ENCODE measurements at regions not wholly inside any gene's neighbourhood (a gene's known extent, or its start where the extent isn't known, plus 50 kb on each side); places are given as distances from the start of the nearest gene placed in this dataset.

GRCh38 chr10:130696870-130697269 lies 560.7 kb downstream of the GLRX3 start:
- 91 to 93% methylated on average over 9 of the region's 9 CpGs for WGBS, 2 donors
- no peak for ATAC-seq (ENCODE audit: low FRiP score in 2 of 2)
- TF ChIP-seq, protein P1, sequence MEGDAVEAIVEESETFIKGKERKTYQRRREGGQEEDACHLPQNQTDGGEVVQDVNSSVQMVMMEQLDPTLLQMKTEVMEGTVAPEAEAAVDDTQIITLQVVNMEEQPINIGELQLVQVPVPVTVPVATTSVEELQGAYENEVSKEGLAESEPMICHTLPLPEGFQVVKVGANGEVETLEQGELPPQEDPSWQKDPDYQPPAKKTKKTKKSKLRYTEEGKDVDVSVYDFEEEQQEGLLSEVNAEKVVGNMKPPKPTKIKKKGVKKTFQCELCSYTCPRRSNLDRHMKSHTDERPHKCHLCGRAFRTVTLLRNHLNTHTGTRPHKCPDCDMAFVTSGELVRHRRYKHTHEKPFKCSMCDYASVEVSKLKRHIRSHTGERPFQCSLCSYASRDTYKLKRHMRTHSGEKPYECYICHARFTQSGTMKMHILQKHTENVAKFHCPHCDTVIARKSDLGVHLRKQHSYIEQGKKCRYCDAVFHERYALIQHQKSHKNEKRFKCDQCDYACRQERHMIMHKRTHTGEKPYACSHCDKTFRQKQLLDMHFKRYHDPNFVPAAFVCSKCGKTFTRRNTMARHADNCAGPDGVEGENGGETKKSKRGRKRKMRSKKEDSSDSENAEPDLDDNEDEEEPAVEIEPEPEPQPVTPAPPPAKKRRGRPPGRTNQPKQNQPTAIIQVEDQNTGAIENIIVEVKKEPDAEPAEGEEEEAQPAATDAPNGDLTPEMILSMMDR (IDR thresholded peaks at IDR 0.05): no peak
- TF ChIP-seq POLR2AphosphoS5 (IDR thresholded peaks at IDR 0.05): no peak
- no peak for TF ChIP-seq POLR2A (IDR thresholded peaks at IDR 0.05)
- no peak for TF ChIP-seq EP300 (IDR thresholded peaks at IDR 0.05)
- H3K4me3 ChIP-seq: no peak overlapping the region
- H3K4me1 ChIP-seq: no peaks in the 10 kb centered on the region
- H3K27ac ChIP-seq: no peak overlapping the region
- DNase-seq: no peak
- H3K9me3 ChIP-seq: no peaks in the 10 kb centered on the region
- no peaks in the 10 kb centered on the region for H3K36me3 ChIP-seq
- H3K27me3 ChIP-seq: no peaks in the 10 kb centered on the region

- no peaks in the 10 kb centered on the region for H3K27me3 ChIP-seq
- 78 to 85% methylated on average over 5 to 7 of the region's 7 CpGs for WGBS, 2 donors
- no peak for DNase-seq
- no peaks in the 10 kb centered on the region for H3K4me1 ChIP-seq
- no peak for ATAC-seq (ENCODE audit: low FRiP score in 2 of 2)
- no peak overlapping the region for H3K27ac ChIP-seq
- TF ChIP-seq POLR2A (IDR thresholded peaks at IDR 0.05) (no peak), EP300 (IDR thresholded peaks at IDR 0.05) (no peak), POLR2AphosphoS5 (IDR thresholded peaks at IDR 0.05) (no peak)
- TF ChIP-seq, protein P1 (IDR thresholded peaks at IDR 0.05): no peak
- no peaks in the 10 kb centered on the region for H3K36me3 ChIP-seq
- H3K9me3 ChIP-seq: no peaks in the 10 kb centered on the region
- H3K4me3 ChIP-seq: no peak overlapping the region
These were observed 571.3 kb downstream of the GLRX3 start for GRCh38 chr10:130707389-130707979.

DNA sequence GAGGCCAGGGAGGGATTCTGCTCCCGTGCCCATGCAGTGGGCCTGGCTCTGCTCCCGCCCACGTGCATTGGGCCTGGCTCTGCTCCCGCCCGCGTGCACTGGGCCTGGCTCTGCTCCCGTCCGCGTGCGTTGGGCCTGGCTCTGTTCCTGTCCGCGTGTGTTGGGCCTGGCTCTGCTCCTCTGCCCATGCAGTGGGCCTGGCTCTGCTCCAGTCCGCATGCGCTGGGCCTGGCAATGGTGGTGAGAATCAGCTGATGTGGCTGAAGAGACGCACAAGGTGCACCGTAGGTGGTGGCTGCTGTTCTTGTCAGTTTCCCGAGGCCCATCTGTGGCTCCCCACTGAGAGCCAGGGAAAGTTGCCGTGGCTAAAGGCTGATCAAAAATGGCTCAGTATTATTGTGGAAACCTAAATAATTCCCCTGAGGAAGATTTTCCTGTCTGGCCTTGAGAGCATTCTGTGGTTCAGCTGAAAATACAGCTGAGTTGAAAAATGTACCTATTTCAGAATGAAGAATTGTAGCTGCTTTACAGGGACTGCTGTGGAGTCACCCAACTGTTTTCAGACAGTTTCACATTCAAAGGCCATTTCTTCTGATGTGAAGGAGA lies 572.4 kb downstream of the GLRX3 start:
- no peak for ATAC-seq (ENCODE audit: low FRiP score in 2 of 2)
- peak in 1 of 2 donors; percentile 56 for DNase-seq
- WGBS, 2 donors: 89 to 90% methylated on average over 6 to 18 of the region's 18 CpGs
- Histone ChIP-seq H3K4me1 (no peaks in the 10 kb centered on the region), H3K36me3 (no peaks in the 10 kb centered on the region), H3K9me3 (no peaks in the 10 kb centered on the region), H3K4me3 (no peak overlapping the region), H3K27ac (no peak overlapping the region), H3K27me3 (no peaks in the 10 kb centered on the region)
- TF ChIP-seq, protein P1 (IDR thresholded peaks at IDR 0.05): no peak
- no peak for TF ChIP-seq POLR2AphosphoS5 (IDR thresholded peaks at IDR 0.05)
- TF ChIP-seq EP300 (IDR thresholded peaks at IDR 0.05): no peak
- no peak for TF ChIP-seq POLR2A (IDR thresholded peaks at IDR 0.05)

DNA sequence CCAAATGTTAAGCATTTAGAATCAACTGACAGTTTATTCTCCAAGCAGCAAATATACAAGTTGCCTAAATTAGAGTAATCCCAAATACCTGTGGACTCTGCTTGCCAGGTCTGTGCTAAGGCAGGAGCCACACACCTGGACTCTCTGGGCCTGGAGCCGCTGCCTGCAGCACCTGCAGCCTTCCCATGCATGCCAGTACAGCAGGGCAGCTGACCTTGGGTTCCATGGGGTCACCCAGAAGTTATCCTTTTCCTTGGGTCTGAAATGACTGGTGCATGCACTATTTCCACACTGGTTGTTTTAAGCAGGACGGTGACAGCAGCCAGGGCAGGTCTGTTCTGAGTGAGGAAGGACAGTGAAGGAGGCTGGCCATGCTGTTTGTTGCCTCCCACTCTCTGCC lies 573.2 kb downstream of the GLRX3 start:
- TF ChIP-seq EP300 (IDR thresholded peaks at IDR 0.05) (no peak), POLR2A (IDR thresholded peaks at IDR 0.05) (no peak), POLR2AphosphoS5 (IDR thresholded peaks at IDR 0.05) (no peak)
- TF ChIP-seq, protein P1 (IDR thresholded peaks at IDR 0.05): no peak
- Histone ChIP-seq H3K4me1 (no peaks in the 10 kb centered on the region), H3K27ac (no peak overlapping the region), H3K36me3 (no peaks in the 10 kb centered on the region), H3K4me3 (no peak overlapping the region), H3K9me3 (no peaks in the 10 kb centered on the region), H3K27me3 (no peaks in the 10 kb centered on the region)
- ATAC-seq (ENCODE audit: low FRiP score in 2 of 2) (no peak), DNase-seq (no peak)
- 83 to 93% methylated on average over 1 to 2 of the region's 2 CpGs for WGBS, 2 donors

GRCh38 chr10:130711072-130711471 lies 574.9 kb downstream of the GLRX3 start:
- peak in 1 of 2 donors; percentile 58 for DNase-seq
- WGBS, 2 donors: 62 to 73% methylated on average over 7 to 14 of the region's 14 CpGs
- no peak for ATAC-seq (ENCODE audit: low FRiP score in 2 of 2)
- H3K9me3 ChIP-seq: no peaks in the 10 kb centered on the region
- TF ChIP-seq, protein P1 (IDR thresholded peaks at IDR 0.05): no peak
- no peak for TF ChIP-seq POLR2A (IDR thresholded peaks at IDR 0.05)
- no peak overlapping the region for H3K4me3 ChIP-seq
- H3K27me3 ChIP-seq: no peaks in the 10 kb centered on the region
- no peaks in the 10 kb centered on the region for H3K36me3 ChIP-seq
- no peak overlapping the region for H3K27ac ChIP-seq
- H3K4me1 ChIP-seq: no peaks in the 10 kb centered on the region
